ENCODE measurements at regions not wholly inside any gene's neighbourhood (a gene's known extent, or its start where the extent isn't known, plus 50 kb on each side); places are given as distances from the start of the nearest gene placed in this dataset.

DNA sequence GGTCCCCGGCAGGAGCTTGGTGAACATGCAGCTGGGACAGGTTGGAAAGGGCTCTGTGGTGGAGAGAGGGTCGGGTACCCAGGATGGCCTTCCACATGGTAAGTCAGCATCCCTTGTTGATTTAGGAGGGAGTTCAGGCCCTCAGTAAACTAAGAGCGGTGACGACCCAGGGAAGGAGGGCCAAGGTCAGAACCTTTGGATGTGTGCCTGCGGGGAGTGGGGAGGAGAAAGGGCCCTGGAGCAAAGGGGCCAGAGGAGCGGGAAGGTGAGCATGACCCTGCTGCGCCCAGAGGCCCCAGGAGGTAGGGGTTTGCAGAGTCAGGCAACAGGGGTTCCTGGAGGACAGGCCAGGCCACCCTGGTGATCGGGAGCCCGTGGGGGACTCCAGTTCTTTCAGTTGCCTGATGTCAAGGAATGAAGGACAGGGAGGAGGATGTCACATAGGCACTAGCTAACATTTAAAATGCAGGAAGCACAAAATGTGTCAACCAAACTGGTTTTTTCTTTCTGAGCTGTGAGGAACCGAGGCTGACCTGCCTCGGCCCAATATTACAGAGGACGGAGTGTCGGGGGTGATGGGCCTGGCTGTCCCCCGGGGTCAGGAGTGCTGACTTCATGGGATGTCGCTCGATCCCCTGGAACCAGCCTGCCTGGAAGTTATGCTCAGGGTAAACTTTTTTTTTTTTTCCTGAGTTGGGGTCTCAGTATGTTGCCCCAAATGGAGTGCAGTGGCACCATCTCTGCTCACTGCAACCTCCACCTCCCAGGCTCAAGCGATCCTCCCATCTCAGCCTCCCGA is 117.4 kb upstream of the SLC45A1 start (continued):
- TF ChIP-seq, protein P1, sequence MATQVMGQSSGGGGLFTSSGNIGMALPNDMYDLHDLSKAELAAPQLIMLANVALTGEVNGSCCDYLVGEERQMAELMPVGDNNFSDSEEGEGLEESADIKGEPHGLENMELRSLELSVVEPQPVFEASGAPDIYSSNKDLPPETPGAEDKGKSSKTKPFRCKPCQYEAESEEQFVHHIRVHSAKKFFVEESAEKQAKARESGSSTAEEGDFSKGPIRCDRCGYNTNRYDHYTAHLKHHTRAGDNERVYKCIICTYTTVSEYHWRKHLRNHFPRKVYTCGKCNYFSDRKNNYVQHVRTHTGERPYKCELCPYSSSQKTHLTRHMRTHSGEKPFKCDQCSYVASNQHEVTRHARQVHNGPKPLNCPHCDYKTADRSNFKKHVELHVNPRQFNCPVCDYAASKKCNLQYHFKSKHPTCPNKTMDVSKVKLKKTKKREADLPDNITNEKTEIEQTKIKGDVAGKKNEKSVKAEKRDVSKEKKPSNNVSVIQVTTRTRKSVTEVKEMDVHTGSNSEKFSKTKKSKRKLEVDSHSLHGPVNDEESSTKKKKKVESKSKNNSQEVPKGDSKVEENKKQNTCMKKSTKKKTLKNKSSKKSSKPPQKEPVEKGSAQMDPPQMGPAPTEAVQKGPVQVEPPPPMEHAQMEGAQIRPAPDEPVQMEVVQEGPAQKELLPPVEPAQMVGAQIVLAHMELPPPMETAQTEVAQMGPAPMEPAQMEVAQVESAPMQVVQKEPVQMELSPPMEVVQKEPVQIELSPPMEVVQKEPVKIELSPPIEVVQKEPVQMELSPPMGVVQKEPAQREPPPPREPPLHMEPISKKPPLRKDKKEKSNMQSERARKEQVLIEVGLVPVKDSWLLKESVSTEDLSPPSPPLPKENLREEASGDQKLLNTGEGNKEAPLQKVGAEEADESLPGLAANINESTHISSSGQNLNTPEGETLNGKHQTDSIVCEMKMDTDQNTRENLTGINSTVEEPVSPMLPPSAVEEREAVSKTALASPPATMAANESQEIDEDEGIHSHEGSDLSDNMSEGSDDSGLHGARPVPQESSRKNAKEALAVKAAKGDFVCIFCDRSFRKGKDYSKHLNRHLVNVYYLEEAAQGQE (IDR thresholded peaks at IDR 0.05; ENCODE audit: borderline replicate concordance in 1 of 2, low read depth in 1 of 2, low read length in 2 of 2): peak in 1 of 2 experiments; percentile 59; a peak in 1 of 4 replicates
- TF ChIP-seq ZSCAN25 (CRISPR knock-in tag; IDR thresholded peaks at IDR 0.05): peak; percentile 58; the same call in 1 of the 2 replicates
- TF ChIP-seq, protein P2, sequence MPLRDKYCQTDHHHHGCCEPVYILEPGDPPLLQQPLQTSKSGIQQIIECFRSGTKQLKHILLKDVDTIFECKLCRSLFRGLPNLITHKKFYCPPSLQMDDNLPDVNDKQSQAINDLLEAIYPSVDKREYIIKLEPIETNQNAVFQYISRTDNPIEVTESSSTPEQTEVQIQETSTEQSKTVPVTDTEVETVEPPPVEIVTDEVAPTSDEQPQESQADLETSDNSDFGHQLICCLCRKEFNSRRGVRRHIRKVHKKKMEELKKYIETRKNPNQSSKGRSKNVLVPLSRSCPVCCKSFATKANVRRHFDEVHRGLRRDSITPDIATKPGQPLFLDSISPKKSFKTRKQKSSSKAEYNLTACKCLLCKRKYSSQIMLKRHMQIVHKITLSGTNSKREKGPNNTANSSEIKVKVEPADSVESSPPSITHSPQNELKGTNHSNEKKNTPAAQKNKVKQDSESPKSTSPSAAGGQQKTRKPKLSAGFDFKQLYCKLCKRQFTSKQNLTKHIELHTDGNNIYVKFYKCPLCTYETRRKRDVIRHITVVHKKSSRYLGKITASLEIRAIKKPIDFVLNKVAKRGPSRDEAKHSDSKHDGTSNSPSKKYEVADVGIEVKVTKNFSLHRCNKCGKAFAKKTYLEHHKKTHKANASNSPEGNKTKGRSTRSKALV (CRISPR knock-in tag; IDR thresholded peaks at IDR 0.05): no peak
- 0 out of 2 replicates have a peak, but pooled peaks have one; percentile 1 for TF ChIP-seq ZNF225 (CRISPR knock-in tag; IDR thresholded peaks at IDR 0.05)
- no peak for TF ChIP-seq ZC3H4 (CRISPR knock-in tag; IDR thresholded peaks at IDR 0.05; ENCODE audit: borderline replicate concordance)
- no peak for TF ChIP-seq ZNF12 (CRISPR knock-in tag; IDR thresholded peaks at IDR 0.05)
- peak; percentile 95 for TF ChIP-seq ZBTB7B (CRISPR knock-in tag; IDR thresholded peaks at IDR 0.05)
- TF ChIP-seq ZNF446 (CRISPR knock-in tag; IDR thresholded peaks at IDR 0.05): no peak
- no peak for TF ChIP-seq ZNF749 (CRISPR knock-in tag; IDR thresholded peaks at IDR 0.05; ENCODE audit: borderline replicate concordance)
- TF ChIP-seq, protein P3, sequence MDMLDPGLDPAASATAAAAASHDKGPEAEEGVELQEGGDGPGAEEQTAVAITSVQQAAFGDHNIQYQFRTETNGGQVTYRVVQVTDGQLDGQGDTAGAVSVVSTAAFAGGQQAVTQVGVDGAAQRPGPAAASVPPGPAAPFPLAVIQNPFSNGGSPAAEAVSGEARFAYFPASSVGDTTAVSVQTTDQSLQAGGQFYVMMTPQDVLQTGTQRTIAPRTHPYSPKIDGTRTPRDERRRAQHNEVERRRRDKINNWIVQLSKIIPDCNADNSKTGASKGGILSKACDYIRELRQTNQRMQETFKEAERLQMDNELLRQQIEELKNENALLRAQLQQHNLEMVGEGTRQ (IDR thresholded peaks at IDR 0.05; ENCODE audit: low read depth, low read length): no peak
- TF ChIP-seq, protein P3 (CRISPR knock-in tag; IDR thresholded peaks at IDR 0.05; ENCODE audit: borderline replicate concordance): no peak
- no peak for TF ChIP-seq ZNF672 (CRISPR knock-in tag; IDR thresholded peaks at IDR 0.05)
- TF ChIP-seq TEAD3 (CRISPR knock-in tag; optimal IDR thresholded peaks at IDR 0.05; ENCODE audit: borderline replicate concordance): peak; percentile 79
- TF ChIP-seq ZNF292 (CRISPR knock-in tag; IDR thresholded peaks at IDR 0.05; ENCODE audit: borderline replicate concordance, low read depth): peak; percentile 81; the same call in 1 of the 2 replicates
- TF ChIP-seq, protein P4, sequence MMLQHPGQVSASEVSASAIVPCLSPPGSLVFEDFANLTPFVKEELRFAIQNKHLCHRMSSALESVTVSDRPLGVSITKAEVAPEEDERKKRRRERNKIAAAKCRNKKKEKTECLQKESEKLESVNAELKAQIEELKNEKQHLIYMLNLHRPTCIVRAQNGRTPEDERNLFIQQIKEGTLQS (CRISPR knock-in tag; IDR thresholded peaks at IDR 0.05): peak; percentile 83
- TF ChIP-seq EEA1 (CRISPR knock-in tag; IDR thresholded peaks at IDR 0.05; ENCODE audit: borderline replicate concordance): no peak
- TF ChIP-seq, protein P5, sequence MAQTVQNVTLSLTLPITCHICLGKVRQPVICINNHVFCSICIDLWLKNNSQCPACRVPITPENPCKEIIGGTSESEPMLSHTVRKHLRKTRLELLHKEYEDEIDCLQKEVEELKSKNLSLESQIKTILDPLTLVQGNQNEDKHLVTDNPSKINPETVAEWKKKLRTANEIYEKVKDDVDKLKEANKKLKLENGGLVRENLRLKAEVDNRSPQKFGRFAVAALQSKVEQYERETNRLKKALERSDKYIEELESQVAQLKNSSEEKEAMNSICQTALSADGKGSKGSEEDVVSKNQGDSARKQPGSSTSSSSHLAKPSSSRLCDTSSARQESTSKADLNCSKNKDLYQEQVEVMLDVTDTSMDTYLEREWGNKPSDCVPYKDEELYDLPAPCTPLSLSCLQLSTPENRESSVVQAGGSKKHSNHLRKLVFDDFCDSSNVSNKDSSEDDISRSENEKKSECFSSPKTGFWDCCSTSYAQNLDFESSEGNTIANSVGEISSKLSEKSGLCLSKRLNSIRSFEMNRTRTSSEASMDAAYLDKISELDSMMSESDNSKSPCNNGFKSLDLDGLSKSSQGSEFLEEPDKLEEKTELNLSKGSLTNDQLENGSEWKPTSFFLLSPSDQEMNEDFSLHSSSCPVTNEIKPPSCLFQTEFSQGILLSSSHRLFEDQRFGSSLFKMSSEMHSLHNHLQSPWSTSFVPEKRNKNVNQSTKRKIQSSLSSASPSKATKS (CRISPR knock-in tag; IDR thresholded peaks at IDR 0.05): no peak
